SK-N-MC (cell line): ENCODE measurements at regions not wholly inside any gene's neighbourhood (a gene's known extent, or its start where the extent isn't known, plus 50 kb on each side); places are given as distances from the start of the nearest gene placed in this dataset.

Experiments
- DNase-seq: peaks from one replicate; pipeline ENCODE4 v3.0.0-alpha.2; 2011; ENCODE audit warnings: low read depth, low spot score
- H3K27ac ChIP-seq: fragments of 200-600 bp; sonication (generic); 2 replicates; pipeline ENCODE4 v1.5.1; 2016; ENCODE audit warnings: mixed run types
- H3K36me3 ChIP-seq: fragments of 200-600 bp; sonication (generic); 2 replicates; pipeline ENCODE4 v1.6.1; 2017; ENCODE audit warnings: antibody characterized with exemption, low read length, mixed read lengths; ENCODE audit not compliant: insufficient read depth
- H3K4me3 ChIP-seq: fragments of 200-600 bp; sonication (generic); 2 replicates; pipeline ENCODE4 v1.5.1; 2016
- H3K9ac ChIP-seq: fragments of 200-600 bp; sonication (generic); 2 replicates; pipeline ENCODE4 v1.8.0; 2017; ENCODE audit warnings: mixed run types, mixed read lengths; ENCODE audit not compliant: insufficient read length
- H3K9me3 ChIP-seq: fragments of 200-600 bp; sonication (generic); 2 replicates; pipeline ENCODE4 v1.6.1; 2017; ENCODE audit warnings: low read depth, mild to moderate bottlenecking, antibody characterized with exemption, low read length, moderate library complexity, mixed read lengths
- EZH2 ChIP-seq: fragments of 200-600 bp; sonication (generic); IDR thresholded peaks from one replicate; pipeline ENCODE4 v1.6.1; 2017; ENCODE audit warnings: antibody characterized with exemption
- FOXP2 ChIP-seq: optimal IDR thresholded peaks from 2 replicates; pipeline ENCODE3; 2011; ENCODE audit warnings: mild to moderate bottlenecking, moderate library complexity; ENCODE audit not compliant: insufficient read depth; ENCODE audit errors: extremely low read length, control extremely low read depth
- POLR2AphosphoS5 ChIP-seq: IDR thresholded peaks from 2 replicates; pipeline ENCODE4 v1.6.1; 2012; ENCODE audit warnings: mild to moderate bottlenecking, low read depth, low read length, borderline replicate concordance

- Histone ChIP-seq H3K4me3 (no peak overlapping the region), H3K9me3 (no peaks in the 10 kb centered on the region), H3K36me3 (no peaks in the 10 kb centered on the region), H3K27ac (no peak overlapping the region), H3K9ac (no peak overlapping the region)
- DNase-seq, result no peak
- TF ChIP-seq EZH2 (no peak), FOXP2 (no peak), POLR2AphosphoS5 (no peak)
Measured at GRCh38 chr2:106685180-106685897, 198.2 kb downstream of the CD8B2 start.

- no peak for TF ChIP-seq FOXP2
- no peak for TF ChIP-seq EZH2
- no peak for TF ChIP-seq POLR2AphosphoS5
- Histone ChIP-seq H3K36me3 (no peaks in the 10 kb centered on the region), H3K27ac (no peak overlapping the region), H3K9ac (no peak overlapping the region), H3K9me3 (no peaks in the 10 kb centered on the region), H3K4me3 (no peak overlapping the region)
- DNase-seq, result no peak
Measured at GRCh38 chr2:106686814-106687213, 199.2 kb downstream of the ST6GAL2 start.

DNA sequence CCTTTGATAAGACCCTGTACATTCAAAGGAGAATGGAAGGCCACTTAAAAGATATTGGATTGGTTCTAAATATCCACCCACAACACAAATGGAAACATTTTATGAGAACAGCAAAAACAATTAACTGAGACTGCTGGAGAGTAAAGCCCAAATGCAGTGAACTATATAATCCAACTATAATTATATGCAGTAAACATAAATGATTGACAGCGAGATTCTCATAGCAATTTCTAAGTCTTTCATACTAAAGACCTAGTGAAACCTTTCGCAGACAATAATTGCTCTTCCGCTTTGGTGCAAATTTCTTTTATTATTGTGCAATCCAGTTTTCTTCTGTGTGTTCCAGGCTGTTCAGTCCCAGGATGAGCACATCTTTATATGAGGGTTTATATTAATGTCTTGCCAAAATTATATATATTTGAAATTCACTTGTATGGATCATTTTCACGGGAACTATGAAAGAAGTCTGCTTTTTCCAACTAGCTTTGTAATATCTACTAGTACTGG, 190.9 kb downstream of the ST6GAL2 start:
- H3K4me3 ChIP-seq, result no peak overlapping the region
- H3K9me3 ChIP-seq, result no peaks in the 10 kb centered on the region
- TF ChIP-seq FOXP2, result no peak
- TF ChIP-seq EZH2, result no peak
- no peak for TF ChIP-seq POLR2AphosphoS5
- H3K27ac ChIP-seq, result no peak overlapping the region
- H3K36me3 ChIP-seq, result no peaks in the 10 kb centered on the region
- H3K9ac ChIP-seq, result no peak overlapping the region
- no peak for DNase-seq

- no peak for TF ChIP-seq POLR2AphosphoS5
- no peak for TF ChIP-seq FOXP2
- TF ChIP-seq EZH2, result no peak
- H3K9me3 ChIP-seq, result no peaks in the 10 kb centered on the region
- DNase-seq, result no peak
- no peak overlapping the region for H3K27ac ChIP-seq
- H3K9ac ChIP-seq, result no peak overlapping the region
- no peaks in the 10 kb centered on the region for H3K36me3 ChIP-seq
- no peak overlapping the region for H3K4me3 ChIP-seq
Measured at GRCh38 chr2:106695919-106696318, 190.0 kb downstream of the ST6GAL2 start.

GRCh38 chr2:106700616-106701015, 185.4 kb downstream of the ST6GAL2 start:
- no peak for TF ChIP-seq FOXP2
- no peak for TF ChIP-seq POLR2AphosphoS5
- no peak for TF ChIP-seq EZH2
- no peak for DNase-seq
- Histone ChIP-seq H3K27ac (no peak overlapping the region), H3K9ac (no peak overlapping the region), H3K36me3 (no peaks in the 10 kb centered on the region), H3K9me3 (no peaks in the 10 kb centered on the region), H3K4me3 (no peak overlapping the region)

DNA sequence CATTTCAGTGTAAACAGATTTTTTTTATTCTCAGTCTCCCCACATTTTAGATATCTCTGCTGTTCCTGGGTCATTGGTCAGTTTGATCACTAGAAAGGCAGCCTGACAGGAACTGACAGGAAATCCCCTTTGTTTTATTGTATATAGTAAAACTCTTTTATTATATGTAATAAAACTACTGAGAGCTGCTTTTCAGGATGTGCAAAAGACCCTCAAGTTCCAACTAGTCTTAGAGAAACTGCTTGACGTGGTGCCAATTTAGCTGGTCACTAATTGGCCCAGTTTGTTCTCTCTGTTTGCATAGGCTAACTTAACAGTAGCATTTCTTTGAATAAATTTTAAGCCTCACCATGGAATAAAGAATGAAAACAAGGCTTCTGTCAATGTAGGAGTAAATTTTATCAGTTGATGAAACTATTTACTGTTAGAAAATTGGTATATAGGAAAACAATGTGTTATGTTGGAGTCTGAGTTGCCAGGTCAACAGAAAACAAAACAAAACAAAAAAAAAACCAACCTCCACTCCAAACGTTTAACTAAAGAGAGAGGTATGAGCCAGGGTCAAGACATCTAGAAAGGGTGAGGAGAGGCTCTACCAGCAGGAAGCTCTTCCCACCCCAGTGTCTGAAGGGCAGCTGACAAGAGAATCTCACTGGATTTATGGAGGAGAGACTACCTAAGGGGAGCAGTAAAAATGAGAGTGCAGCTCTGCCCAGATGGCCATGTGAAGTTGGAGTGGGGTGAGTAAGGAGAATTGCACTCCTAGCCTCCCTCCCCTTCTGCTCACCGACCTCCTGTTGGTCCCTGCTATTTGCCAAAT, 184.6 kb downstream of the ST6GAL2 start:
- Histone ChIP-seq H3K27ac (no peak overlapping the region), H3K9ac (no peak overlapping the region), H3K36me3 (no peaks in the 10 kb centered on the region), H3K9me3 (no peaks in the 10 kb centered on the region), H3K4me3 (no peak overlapping the region)
- DNase-seq, result no peak
- TF ChIP-seq FOXP2, result no peak

DNA sequence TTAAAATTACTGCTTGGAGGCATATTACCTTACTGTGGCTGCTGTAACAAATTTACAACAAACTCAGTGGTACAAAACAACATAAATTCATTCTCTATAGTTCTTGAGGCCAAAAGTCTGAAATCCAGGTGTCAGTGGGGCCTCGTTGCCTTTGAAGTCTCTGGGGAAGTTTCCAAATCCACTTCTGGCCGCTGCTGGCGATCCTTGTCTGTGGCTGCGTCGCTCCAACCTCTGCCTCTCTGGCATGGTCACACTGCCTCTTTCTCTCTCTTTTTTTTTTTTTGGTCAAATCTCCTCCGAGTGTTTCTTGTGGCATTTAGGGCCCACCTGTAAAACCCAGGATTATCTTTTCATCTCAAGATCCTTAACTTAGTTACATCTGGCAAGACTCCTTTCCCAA, 182.8 kb downstream of the ST6GAL2 start:
- H3K9ac ChIP-seq, result no peak overlapping the region
- DNase-seq, result no peak
- no peak overlapping the region for H3K4me3 ChIP-seq
- no peak overlapping the region for H3K27ac ChIP-seq
- H3K9me3 ChIP-seq, result no peaks in the 10 kb centered on the region
- TF ChIP-seq FOXP2, result no peak
- TF ChIP-seq EZH2, result no peak
- no peak for TF ChIP-seq POLR2AphosphoS5
- no peaks in the 10 kb centered on the region for H3K36me3 ChIP-seq

DNA sequence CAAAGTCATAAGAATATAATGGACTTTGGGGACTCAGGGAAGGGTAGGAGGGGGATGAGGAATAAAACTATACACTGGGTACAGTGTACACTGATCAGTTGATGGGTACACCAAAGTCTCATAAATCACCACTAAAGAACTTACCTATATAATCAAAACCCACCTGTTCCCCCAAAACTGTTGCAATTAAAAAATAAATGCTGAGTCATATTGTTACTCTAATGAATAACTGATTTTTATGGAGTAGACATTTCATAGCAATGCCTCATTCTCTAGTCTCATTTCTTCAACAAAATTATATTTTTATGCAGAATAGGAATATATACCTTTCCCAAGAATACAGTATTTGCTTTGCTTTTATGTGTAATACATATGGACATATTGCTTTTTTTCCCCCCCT, 181.2 kb downstream of the ST6GAL2 start:
- DNase-seq, result no peak
- Histone ChIP-seq H3K36me3 (no peaks in the 10 kb centered on the region), H3K9me3 (no peaks in the 10 kb centered on the region), H3K9ac (no peak overlapping the region), H3K27ac (no peak overlapping the region), H3K4me3 (no peak overlapping the region)
- no peak for TF ChIP-seq EZH2
- TF ChIP-seq POLR2AphosphoS5, result no peak
- no peak for TF ChIP-seq FOXP2
